Amygdala (tissue), 56 donors: ENCODE measurements at regions not wholly inside any gene's neighbourhood (a gene's known extent, or its start where the extent isn't known, plus 50 kb on each side); places are given as distances from the start of the nearest gene placed in this dataset.

ENCODE experiments used
- DNase-seq, 56 donors: peaks; one replicate each; lab custom pipeline; 2025; lab: John Stamatoyannopoulos, UW

DNA sequence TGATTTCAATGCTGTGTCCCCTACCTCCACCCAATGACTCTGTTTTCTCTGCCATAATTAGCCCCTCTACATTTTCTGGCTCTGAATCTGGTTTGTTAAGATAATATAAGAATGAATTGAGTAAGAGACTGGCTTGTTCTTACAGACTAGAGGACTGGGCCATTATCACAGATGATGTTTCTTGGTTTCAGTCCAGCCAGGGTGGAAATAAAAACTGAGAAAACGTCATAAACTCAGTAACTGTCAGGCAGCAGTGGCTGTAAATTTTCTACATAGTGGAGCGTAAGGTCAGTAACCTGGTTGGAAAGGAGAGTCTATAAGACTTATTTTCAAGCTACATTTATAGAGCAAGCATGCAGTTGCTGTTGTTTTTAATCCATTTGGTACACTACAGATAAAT is 485.4 kb downstream of the HTR7 start:
- no peak for DNase-seq

DNA sequence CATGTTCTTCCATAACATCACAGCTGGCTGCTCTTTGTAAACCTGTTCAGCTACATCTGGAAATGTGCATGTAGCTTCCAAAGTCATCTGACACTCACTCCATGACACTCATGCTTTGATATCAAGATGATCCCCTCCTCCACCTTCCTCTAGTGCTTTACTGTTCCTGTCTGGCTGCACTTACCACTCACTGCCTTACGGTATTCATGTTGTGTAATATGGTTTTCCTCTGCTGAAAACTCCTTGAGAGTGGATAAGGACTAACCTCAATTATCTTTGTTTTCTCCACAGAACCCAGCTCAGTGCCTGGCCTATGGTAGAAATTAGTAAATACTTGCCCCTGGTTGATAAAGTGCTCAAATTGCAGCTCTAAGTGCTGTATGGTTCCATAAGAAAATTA is 483.9 kb downstream of the HTR7 start:
- DNase-seq, result no peak

DNA sequence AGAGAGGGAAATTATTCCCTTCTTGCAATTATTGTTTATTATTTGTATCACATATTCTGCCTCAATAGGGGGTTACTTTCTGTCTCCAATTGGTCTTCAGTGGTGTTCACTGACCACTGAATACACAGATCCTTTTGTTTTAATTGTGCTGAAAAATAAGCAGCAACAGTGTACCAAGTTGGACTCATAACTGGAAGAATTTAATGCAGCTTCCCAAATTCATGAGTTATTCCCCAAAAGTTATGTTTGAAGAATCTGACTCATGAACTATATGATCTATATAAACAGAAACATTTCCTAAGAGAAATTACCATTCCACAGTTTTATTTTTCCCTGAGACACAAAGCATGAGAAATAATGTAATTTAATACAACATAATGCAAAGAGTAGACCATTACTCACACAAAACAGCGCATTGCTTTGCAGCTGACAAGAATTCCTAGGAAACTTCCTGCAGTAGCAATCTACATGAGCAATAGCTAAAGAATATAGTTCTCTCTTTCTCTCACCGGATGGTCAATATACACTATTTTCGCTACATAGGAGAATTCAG is 479.2 kb downstream of the HTR7 start:
- no peak for DNase-seq

DNA sequence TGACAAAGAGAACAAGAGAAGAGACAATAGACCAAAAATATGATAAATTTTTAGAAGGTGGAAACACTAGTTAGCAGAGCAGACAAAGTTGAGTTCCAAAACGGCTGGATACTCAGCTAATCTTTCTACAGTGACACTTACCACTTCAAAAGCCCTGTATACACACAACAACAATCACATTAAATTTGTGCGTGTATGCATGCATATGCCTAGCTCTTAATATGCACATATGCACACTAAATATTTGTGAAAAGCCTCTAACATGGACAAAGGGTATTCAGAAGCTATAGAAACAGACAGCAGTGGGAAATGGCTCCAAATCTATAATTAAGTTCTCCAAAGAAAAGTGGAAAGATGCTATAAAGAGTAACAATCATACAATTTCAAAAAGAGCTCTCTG is 476.4 kb downstream of the HTR7 start:
- DNase-seq, result no peak

DNA sequence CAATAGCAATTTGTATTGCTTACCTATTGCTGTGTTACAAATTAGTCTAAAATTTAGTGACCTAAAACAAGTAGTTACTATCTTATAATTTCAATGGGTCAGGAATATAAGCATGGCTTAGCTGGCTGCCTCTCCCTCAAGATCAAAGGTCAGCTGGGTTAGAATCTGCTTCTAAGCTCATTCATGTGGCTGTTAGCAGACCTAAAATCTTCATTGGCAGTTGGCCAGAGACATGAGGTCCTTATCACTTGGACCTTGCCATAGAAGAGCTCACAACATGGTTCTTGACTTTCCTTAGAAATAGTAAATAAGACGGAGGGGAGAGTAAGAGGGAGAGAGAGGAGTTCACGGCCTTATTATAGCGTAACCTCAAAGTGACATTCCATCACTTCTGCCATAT is 468.0 kb downstream of the HTR7 start:
- DNase-seq, result no peak

DNA sequence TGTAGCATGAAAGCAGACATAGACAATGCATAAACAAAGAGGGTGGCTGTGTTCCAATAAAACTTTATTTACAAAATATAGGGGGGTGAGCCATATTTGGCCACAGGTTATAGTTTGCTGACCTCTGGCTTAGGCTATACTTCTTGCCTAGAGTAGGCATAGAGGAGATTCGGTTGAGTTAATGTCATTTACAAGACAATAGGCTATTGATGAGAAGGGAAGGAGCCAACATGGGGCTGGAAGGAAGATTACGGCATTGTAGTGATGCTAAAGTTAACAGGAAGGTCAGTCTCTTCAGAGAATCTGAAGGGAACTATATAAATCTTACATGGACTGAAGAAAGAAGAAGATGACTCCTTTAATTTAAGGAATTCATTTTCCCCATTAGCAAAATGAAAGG is 463.5 kb downstream of the HTR7 start:
- no peak for DNase-seq

DNA sequence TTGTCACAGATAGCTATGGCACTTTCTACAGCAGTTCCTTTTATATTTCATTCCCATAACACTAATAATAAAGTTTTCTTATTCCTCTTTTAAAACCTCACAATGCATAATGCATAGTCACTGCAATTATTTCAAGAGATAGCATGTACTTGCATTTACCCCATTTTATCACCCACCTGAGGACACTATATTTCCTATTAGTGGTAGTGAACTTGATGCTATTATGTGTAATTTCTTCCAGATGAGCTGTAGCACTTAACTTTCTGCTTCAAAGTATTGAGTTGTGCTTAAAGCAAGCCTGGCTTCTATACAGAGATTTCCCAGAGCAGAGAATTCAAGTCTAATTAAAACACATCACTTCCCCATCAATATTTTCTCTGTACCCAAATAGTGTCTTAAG is 461.1 kb downstream of the HTR7 start:
- DNase-seq, result no peak

DNA sequence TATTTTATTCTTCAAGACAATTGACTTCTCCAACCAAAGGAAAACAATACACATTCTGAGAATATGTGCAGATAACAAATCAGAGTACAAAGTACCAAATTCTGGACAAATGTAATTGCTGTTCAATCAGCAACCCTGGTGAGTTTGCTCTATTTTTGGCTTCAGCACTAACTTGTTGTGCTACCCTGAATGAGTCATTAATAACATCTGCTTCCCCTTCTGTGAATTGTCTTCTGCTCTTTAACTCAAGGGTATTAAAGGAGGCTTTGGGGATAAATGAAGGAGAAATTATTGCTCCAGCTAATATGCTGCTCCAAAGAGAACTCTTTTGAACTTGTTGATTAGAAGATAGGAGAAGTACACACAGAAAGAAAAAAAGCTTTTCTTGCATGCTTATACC is 459.3 kb downstream of the HTR7 start:
- no peak for DNase-seq

DNA sequence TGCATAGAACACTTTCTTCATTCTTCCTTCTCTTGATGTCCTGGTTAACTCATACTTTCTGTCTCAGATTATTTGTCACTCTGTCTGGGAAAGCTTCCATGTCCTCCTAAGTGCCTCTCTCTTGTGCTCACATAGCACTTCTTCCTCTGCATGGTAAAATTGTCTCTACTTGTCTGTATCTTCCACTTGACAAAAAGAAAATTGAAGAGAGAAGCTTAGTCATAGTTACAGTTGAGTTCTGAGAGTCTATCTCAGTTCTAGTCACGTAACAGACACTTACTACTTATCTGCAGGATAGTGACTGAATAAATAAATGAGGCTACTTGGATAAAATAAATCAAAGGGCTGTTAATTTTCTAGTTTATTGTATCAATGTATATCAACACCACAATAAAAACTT is 458.1 kb downstream of the HTR7 start:
- no peak for DNase-seq

DNA sequence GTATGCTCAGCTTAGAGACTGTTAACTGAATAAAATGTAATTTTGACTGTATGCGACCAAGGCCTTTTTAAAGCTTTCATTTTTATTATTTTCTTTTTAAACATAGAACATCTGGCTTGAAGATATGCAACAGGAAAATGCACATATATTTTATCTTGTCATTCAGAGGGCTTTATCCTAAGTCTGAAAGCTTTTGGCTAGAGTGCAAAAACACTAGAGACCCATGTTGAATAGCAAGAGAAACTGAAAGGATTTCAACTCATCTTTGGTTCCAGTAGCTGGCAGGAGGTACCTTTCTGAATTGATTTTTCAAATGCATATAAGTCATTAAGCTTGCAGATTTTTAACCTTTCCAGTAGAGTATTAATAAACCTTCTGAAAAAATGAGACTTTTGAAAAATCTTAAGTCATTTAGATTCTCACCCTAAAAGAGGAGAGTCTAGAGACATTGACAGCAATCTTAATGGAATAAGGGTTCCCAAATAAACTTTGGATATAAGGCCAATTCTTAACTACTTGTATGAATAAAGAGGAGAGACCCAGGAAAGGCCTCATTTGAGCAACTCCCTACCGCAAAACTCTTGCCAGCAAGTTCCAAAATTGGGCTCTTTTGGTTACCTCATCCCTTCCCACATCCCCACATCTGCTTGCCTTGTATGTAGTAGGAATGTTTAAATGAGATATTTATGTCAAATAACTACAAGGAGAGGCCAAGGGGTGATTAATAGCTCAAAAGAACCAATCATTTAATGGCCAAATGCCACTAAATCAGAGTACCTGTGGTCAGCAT is 454.4 kb downstream of the HTR7 start:
- no peak for DNase-seq

DNA sequence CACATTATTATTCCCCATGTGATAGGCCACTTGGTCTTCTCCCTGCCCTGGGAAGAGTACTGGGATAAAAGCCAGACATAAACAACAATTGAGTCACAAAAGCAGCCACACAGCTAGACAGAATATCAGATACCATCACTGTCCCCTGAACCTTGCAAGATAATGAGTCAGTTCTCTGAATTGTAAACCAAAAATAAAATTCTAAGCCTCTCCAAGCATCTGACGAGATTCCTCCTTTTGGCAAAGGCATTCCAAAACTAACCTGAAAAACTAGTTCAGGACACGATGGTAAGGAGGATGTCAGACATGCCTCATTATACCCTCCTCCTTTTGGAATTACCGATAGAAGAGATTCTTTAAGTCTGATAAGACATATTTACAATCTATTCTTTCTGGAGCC is 450.7 kb downstream of the HTR7 start:
- DNase-seq, result no peak

DNA sequence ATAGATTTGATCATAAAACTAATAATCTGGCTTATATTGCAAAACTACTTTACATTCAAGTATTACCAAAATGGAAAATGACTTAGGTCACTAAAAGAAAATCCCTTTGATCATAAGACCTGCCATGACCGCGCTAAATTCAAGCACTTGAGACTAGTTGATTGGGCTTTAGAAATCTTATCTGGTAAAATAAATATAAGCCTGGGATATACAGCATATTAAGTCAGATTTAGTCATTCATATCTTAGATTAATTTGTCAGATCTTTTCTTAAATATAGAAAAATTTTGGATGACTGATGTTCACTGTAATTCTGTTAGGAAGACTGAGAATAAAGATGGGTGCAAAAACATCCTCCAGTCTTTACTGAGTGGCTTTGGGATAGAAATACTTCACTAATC is 450.0 kb downstream of the HTR7 start:
- no peak for DNase-seq

DNA sequence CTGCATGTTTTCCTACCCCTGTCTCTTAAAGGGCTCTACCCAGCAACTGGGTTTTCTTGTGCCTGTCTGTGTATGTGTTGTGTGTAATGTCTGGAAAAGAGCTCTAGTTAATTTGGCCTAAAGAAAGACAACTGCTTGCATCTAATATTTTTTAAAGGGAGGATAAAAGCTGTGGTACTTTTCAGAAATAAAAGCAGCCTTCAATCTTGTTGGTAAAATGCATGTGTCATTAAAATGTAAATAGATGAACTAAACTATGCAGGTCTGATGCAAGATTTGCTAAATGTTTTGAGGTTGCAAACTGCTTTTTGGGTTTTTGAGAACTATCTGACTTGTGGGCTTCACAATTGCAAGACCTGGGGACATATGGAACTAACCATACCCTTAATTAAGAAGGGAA is 445.3 kb downstream of the HTR7 start:
- no peak for DNase-seq

DNA sequence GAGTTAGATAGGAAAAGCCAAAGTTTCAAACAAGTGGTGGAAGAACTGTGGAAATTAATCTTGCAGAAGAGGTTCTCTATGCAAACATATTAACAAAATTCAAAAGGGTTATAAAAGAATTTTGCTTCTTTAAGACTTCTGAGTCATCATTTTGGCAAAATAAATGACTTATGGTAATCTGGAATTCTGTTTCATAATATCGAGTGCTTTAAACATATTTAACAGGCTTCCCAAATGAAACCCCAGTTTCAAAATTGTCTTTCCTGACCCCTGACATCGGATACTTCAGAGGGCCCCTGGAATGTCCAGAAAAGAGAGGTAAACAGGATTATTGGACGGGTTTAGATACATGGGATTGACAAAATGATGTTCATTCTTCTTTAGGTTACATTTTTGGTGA is 444.6 kb downstream of the HTR7 start:
- DNase-seq, result no peak

DNA sequence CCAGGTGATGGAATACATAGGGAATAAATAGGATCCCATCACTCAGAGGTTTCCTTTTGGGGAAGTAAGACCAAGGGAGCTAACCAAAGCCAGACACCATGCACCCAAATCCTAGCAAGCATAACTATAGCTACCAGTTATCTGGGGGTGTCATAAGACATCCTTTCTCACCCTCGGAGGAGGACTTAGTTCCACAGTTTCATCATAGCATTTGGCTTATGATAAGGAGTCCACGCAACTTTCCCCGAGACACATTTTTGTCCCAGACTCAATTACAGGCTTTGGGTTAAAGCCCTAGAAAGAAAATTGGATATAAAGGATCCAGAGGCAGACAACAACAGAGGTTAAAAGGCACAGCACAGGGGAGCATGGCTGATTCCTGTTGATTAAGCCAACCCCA is 442.9 kb downstream of the HTR7 start:
- DNase-seq, result no peak

DNA sequence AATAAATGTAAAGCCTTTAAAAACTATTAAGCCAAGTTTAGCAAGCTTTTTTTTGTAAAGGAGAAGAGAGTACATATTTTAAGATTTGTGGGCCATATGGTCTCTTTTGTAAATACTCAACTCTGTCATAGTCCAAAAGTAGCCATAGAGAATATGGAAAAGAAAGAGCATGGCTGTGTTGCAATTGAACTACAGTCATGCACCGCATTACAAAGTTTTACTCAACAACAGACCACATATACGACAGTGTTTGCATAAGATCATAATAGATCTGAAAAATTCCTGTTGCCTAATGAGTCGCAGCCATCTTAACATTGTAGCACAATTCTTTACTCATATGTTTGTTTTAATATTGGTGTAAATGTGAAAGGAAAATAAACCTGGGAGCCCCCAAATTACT is 440.8 kb downstream of the HTR7 start:
- DNase-seq, result no peak

DNA sequence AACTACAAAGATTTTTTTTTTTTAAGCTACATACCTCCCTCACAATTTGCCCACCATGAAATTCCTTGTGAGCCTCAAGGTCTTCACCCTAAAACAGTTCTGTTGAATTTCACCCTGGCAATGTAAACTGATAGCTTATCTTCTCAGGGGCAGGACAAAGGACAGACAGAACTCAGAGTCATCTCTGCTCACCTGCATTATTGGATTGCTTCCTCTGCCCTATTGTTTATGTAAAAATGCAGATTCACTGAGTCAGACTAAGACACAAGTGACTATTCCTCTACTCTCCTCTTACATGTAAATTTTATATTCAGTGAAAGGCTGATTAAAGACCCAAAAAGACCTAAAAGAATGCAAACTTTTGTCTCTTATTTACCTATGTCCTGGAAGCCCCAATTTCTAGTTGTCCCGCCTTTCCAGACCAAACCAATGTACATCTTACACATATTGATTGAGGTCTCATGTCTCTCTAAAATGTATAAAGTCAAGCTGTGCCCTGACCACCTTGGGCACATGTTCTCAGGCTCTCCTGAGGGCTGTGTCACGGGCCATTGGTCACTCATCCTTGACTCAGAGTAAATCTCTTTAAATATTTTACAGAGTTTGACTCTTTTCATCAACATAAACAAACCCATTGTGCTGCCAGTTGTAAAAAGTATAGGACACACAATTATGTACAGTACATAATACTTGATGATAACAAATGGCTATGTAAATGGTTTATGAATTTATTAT is 440.2 kb downstream of the HTR7 start:
- DNase-seq, result no peak

DNA sequence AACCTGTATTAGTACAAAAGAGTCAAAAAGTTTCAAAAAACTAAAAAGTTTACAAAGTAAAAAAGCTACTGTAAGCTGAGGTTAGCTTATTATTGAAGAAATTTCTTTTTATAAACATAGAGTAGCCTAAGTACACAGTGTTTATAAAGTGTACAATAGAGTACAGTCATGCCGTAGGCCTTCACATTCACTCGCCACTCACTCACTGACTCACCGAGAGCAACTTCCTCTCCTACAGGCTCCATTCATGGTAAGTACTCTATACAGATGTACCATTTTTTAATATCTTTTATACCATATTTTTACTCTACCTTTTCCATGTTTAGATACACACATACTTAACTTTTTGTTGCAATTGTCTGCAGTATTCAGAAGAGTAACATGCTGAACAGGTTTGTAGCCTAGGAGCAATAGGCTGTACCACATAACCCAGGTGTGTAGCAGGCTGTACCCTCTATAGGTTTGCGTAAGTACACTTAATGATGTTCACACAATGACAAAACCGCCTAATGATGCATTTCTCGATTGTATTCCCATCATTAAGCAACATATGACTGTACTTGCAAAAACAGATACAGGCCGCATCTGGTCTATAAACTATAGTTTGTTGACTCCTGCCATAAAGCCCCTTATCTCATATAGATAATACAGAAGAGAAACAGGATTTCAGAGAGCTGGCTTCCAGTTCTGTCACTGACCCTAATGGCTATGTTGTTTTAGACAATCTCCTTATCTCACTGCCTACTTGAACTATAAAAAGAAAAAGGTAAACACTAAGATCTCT is 438.8 kb downstream of the HTR7 start:
- no peak for DNase-seq

DNA sequence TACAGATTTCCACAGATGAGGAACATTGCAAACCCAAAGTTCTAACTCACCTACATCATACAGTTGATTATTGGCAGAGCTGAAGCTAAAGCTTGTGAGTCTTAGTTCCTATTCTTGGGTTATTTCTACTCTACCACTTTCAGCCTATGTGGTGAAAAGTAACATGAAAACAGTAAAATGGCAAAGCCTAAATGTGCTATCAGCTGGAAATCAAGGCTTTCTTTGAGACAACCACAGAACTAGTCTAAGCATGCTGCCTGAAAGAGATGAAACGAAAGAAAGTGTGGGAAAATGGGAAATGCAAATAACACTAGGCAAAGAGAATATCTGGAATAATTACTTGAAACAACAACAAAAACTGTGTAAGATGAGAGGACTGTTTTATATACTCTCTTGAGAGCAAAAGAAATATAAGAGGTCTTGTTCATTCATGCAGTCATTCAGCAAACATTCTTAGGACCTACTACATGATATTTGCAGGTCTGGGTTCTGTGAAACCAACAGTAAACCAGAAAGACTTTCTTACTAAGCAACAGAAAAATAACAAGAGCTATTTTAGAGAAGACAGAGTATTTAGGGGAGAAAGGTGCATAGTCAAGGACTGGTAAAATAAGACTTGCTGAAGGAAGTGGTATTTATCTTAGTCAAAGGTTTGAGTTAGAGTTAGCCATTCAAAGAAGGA is 437.1 kb downstream of the HTR7 start:
- no peak for DNase-seq

DNA sequence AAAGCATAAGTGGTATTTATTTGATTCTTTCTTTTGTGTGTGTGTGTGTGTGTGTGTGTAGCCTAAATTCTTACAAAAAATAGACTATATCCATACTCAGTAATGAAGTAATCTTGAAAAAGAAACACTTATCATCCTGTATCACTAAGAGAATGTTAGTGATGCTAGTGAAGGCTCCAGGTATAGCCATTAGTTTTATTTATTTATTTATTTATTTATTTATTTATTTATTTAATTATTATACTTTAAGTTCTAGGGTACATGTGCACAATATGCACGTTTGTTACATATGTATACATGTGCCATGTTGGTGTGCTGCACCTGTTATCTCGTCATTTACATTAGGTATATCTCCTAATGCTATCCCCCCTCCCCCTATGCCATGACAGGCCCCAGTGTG is 436.0 kb downstream of the HTR7 start:
- DNase-seq, result no peak

DNA sequence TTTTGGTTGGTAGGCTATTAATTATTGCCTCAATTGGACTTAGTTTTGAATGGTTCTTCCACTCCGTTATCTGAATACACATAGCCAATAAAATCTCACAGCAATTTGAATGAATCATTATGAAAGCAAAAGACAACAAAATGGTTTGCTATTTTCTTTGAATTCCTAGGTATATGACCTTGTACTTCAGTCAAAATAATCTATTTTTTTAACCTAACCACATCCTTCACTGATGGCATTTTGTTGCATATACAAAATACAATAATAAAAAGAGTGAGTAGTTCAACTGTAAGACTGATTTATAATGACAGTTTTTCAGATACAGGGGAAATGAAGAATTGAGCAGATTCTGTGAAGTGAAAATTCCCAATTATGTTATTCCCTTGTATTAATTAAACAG is 433.1 kb downstream of the HTR7 start:
- no peak for DNase-seq
